HepG2 (cell line): ENCODE measurements at regions not wholly inside any gene's neighbourhood (a gene's known extent, or its start where the extent isn't known, plus 50 kb on each side); places are given as distances from the start of the nearest gene placed in this dataset.

Source experiments
- ATAC-seq: fragments of 200-7000 bp; cut with Tn5 transposase; 3 replicates; pipeline ENCODE4 v1.9.1; 2020; ENCODE audit warnings: mild to moderate bottlenecking, moderate library complexity
- BruUV-seq: library from RNA; stranded (reverse); fragments of 400-500 nt; replicated peaks from 2 replicates; lab custom pipeline; 2021; lab: Mats Ljungman, UMichigan
- CTCF ChIA-PET: fragments of 300-600 bp; formaldehyde crosslinking; extraction: SDS; loops from one replicate; lab custom pipeline; 2021; ENCODE audit warnings: low total read pairs, inconsistent platforms, low intra/inter-chr PET ratio; lab: Yijun Ruan, JAX
- POLR2A ChIA-PET: fragments of 350-600 bp; sonication (Branson Sonifier 250); formaldehyde crosslinking; loops from one replicate; lab custom pipeline; 2020; ENCODE audit warnings: antibody characterized with exemption, inconsistent platforms; lab: Yijun Ruan, JAX
- DNase-seq: peaks from one replicate; pipeline ENCODE4 v3.0.0-alpha.2; 2015; ENCODE audit warnings: low spot score
- FAIRE-seq: peaks from 3 replicates; lab custom pipeline; 2011; peaks lifted over from hg19 to GRCh38; lab: Jason Lieb, UNC
- H2AFZ ChIP-seq: one replicate; pipeline ENCODE4 v1.6.1; 2011; ENCODE audit warnings: low read length, inconsistent platforms
- H3K27ac ChIP-seq: fragments of 300-600 bp; 3 replicates; pipeline ENCODE4 v1.8.0; 2011; ENCODE audit warnings: mixed run types, mild to moderate bottlenecking, mixed read lengths, low read length, inconsistent platforms; ENCODE audit not compliant: insufficient read depth; ENCODE audit errors: extremely low read length
- H3K27me3 ChIP-seq, 2 experiments: fragments of 200-600 bp in 1 of 2; 2 replicates in 1 of 2; 3 replicates in 1 of 2; pipeline versions ENCODE4 v1.6.0 to v1.8.0; 2011; ENCODE audit warnings: low read length in 2 of 2, mild to moderate bottlenecking in 2 of 2, moderate library complexity in 2 of 2, inconsistent platforms in 1 of 2; ENCODE audit not compliant: insufficient read depth in 2 of 2, control insufficient read depth in 1 of 2
- H3K36me3 ChIP-seq, 2 experiments: fragments of 200-600 bp in 1 of 2; replicated peaks in 1 of 2; 2 replicates in 1 of 2; 3 replicates in 1 of 2; pipeline versions ENCODE4 v1.5.1 to v1.8.0; 2011; ENCODE audit warnings: low read length in 2 of 2, inconsistent platforms in 1 of 2; ENCODE audit not compliant: insufficient read depth in 2 of 2, control insufficient read depth in 1 of 2
- H3K4me1 ChIP-seq: 2 replicates; pipeline ENCODE4 v1.5.1; 2012; ENCODE audit warnings: low read length, inconsistent platforms; ENCODE audit not compliant: insufficient read depth
- H3K4me2 ChIP-seq: 2 replicates; pipeline ENCODE4 v1.6.0; 2011; ENCODE audit warnings: low read depth, low read length, inconsistent platforms
- H3K4me3 ChIP-seq, 3 experiments: fragments of 200-600 bp in 1 of 3; sonication (generic), shearing (Covaris generic) in 1 of 3; replicated peaks in 1 of 3; 2 replicates each; pipeline ENCODE4 v1.5.1; 2011 to 2016; ENCODE audit warnings: low read length in 3 of 3, inconsistent platforms in 2 of 3, low read depth in 2 of 3, mild to moderate bottlenecking in 2 of 3, control low read depth in 1 of 3, mixed read lengths in 1 of 3; ENCODE audit not compliant: insufficient read depth in 1 of 3
- H3K79me2 ChIP-seq: one replicate; pipeline ENCODE4 v1.6.1; 2011; ENCODE audit warnings: low read length, inconsistent platforms; ENCODE audit not compliant: insufficient read depth
- H3K9ac ChIP-seq: 2 replicates; pipeline ENCODE4 v1.6.0; 2011; ENCODE audit warnings: mild to moderate bottlenecking, low read depth, low read length, inconsistent platforms; ENCODE audit not compliant: insufficient read depth
- H3K9me3 ChIP-seq: 2 replicates; pipeline ENCODE4 v1.5.1; 2012; ENCODE audit warnings: mild to moderate bottlenecking, low read length
- H4K20me1 ChIP-seq: 2 replicates; pipeline ENCODE4 v1.6.0; 2011; ENCODE audit warnings: inconsistent platforms, mild to moderate bottlenecking, low read length, moderate library complexity; ENCODE audit not compliant: insufficient read depth
- ASH2L ChIP-seq: fragments of 300-600, 200-600 bp; sonication (generic); IDR thresholded peaks from 2 replicates; pipeline ENCODE4 v1.7.0; 2017; ENCODE audit warnings: low read depth, mild to moderate bottlenecking, moderate library complexity, mixed read lengths, low read length; ENCODE audit not compliant: insufficient read length
- FOXK2 ChIP-seq: fragments of 450-650 bp; IDR thresholded peaks from 2 replicates; pipeline ENCODE4 v1.6.1; 2016
- KDM1A ChIP-seq: IDR thresholded peaks from 2 replicates; pipeline ENCODE4 v1.6.1; 2016; ENCODE audit warnings: missing compliant biosample characterization
- MED8 ChIP-seq: sonication (generic); formaldehyde crosslinking; IDR thresholded peaks from 2 replicates; pipeline ENCODE4 v1.8.1; 2023; ENCODE audit warnings: mild to moderate bottlenecking, missing genetic modification reagents; ENCODE audit not compliant: insufficient replicate concordance
- MEIS2 ChIP-seq: sonication (generic); formaldehyde crosslinking; IDR thresholded peaks from 2 replicates; pipeline ENCODE4 v1.9.0; 2021; ENCODE audit warnings: mild to moderate bottlenecking, missing genetic modification reagents
- SOX13 ChIP-seq, 3 experiments: fragments of 450-650 bp in 1 of 3; sonication (generic) in 1 of 3; formaldehyde crosslinking in 1 of 3; IDR thresholded peaks in 2 of 3; conservative IDR thresholded peaks in 1 of 3; 2 replicates each; pipeline versions ENCODE4 v1.5.0 to v1.6.1; 2016 to 2020; ENCODE audit warnings: antibody characterized with exemption in 1 of 3, mild to moderate bottlenecking in 1 of 3, missing compliant biosample characterization in 1 of 3, missing genetic modification reagents in 1 of 3, moderate library complexity in 1 of 3
- ZNF160 ChIP-seq: sonication (generic); formaldehyde crosslinking; IDR thresholded peaks from 2 replicates; pipeline ENCODE4 v1.8.0; 2022; ENCODE audit warnings: mild to moderate bottlenecking, inconsistent platforms, missing genetic modification reagents
- ZNF788 ChIP-seq: sonication (generic); formaldehyde crosslinking; IDR thresholded peaks from 2 replicates; pipeline ENCODE4 v1.5.0; 2020; ENCODE audit warnings: mild to moderate bottlenecking, missing genetic modification reagents, borderline replicate concordance
- ZNF839 ChIP-seq: sonication (generic); formaldehyde crosslinking; IDR thresholded peaks from 2 replicates; pipeline ENCODE4 v1.4.0; 2020; ENCODE audit warnings: missing genetic modification reagents, mild to moderate bottlenecking, borderline replicate concordance
- WGBS: methylation state at CpG from one replicate; pipeline ENCODE4 v1.1.6; 2017; ENCODE audit warnings: low lambda C conversion rate; 5-methylcytosine and 5-hydroxymethylcytosine counted together
- in situ Hi-C: cut with HindIII; loops from 2 replicates; pipeline ENCODE4 v1.10.0; 2017; ENCODE audit warnings: low pct_unique_long_range_greater_than_20kb; ENCODE audit not compliant: extremely low pct_ligation_motif_present
- intact Hi-C: fragments of 100-400 bp; cut with micrococcal nuclease; formaldehyde crosslinking; loops from one replicate; pipeline ENCODE4 v1.10.0; 2022; ENCODE audit not compliant: unreplicated experiment
- TF ChIP-seq, protein P1 (sequence below): sonication (generic); formaldehyde crosslinking; IDR thresholded peaks from 2 replicates; pipeline ENCODE4 v1.9.0; 2021; ENCODE audit warnings: missing genetic modification reagents, mild to moderate bottlenecking, borderline replicate concordance
- TF ChIP-seq, protein P2 (sequence below): sonication (generic); formaldehyde crosslinking; IDR thresholded peaks from 2 replicates; pipeline ENCODE4 v1.5.0; 2020; ENCODE audit warnings: mild to moderate bottlenecking, missing genetic modification reagents
- TF ChIP-seq, protein P3 (sequence below): sonication (generic); formaldehyde crosslinking; IDR thresholded peaks from 2 replicates; pipeline ENCODE4 v1.4.0; 2020; ENCODE audit warnings: missing genetic modification reagents

DNA sequence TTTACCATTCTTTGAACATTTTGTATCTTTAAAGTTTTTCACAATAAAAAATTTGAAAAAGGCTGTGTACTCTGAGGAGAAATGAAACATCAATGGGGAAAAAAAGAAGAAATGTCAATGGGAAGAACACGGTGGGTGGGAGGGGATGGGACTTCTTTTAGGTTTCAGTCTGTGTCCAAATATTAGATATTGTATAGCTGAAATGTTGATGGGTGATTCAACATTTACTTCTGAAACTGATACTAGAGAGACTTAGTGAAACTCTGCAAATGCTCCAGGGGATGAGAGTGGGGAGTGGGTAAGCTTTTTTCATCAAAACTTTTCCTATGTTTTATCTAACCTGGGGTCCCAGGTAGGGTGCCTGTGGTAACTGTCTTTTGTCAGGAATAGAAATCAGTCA, 311.9 kb downstream of the MAN2A1 start:
- no peak for DNase-seq
- Histone ChIP-seq H3K27me3 (no peaks in the 10 kb centered on the region), H3K4me1 (peaks cover 48% of the 10 kb centered on the region), H3K36me3 (no peaks in the 10 kb centered on the region), H3K9ac (no peak overlapping the region), H4K20me1 (no peaks in the 10 kb centered on the region), H3K27ac (no peak overlapping the region), H2AFZ (no peak overlapping the region), H3K4me2 (no peak overlapping the region), H3K79me2 (no peaks in the 10 kb centered on the region), H3K4me3 (no peak overlapping the region), H3K9me3 (no peaks in the 10 kb centered on the region)
- intact Hi-C loops (no loop called here), in situ Hi-C loops (loop anchor here (5.0 kb wide), 1 partner anchor 309 kb away; no protein-coding TSS in a partner anchor)
- ChIA-PET CTCF (no interaction called here), POLR2A (no interaction called here)
- no peak for FAIRE-seq
- no peak for ATAC-seq
- TF ChIP-seq MEIS2 (CRISPR knock-in tag) (no peak), ZNF160 (CRISPR knock-in tag) (no peak)
- WGBS = 85% methylated on average over 1 of the region's 1 CpG
- no TSS peak for BruUV-seq

DNA sequence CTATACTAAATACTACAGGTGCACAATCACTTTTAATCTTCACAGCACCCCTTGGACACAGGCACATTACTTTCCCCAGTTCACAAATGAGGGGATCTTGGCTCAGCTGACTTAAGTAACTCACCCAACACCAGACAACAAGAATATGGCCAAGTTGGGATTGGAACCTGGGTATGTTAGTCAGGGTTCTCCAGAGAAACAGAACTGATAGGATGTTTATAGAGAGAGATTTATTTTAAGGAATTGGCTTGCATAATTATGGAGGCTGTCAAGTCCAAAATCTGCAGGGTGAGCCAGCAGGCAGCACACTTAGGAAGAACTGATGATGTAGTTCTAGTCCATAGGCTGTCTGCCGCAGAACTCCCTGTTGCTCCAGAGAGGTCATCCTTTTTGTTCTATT, 312.9 kb downstream of the MAN2A1 start:
- no peaks in the 10 kb centered on the region for H3K36me3 ChIP-seq
- H4K20me1 ChIP-seq = no peaks in the 10 kb centered on the region
- no peak overlapping the region for H3K4me2 ChIP-seq
- WGBS = 100% methylated on average over 1 of the region's 1 CpG
- H3K9ac ChIP-seq = no peak overlapping the region
- H3K27ac ChIP-seq = no peak overlapping the region
- in situ Hi-C loops = loop anchor here (5.0 kb wide), 1 partner anchor 310 kb away; no protein-coding TSS in a partner anchor
- no peaks in the 10 kb centered on the region for H3K79me2 ChIP-seq
- DNase-seq (no peak), ATAC-seq (no peak), FAIRE-seq (no peak)
- H3K27me3 ChIP-seq = no peaks in the 10 kb centered on the region
- intact Hi-C loops = no loop called here
- no TSS peak for BruUV-seq
- POLR2A ChIA-PET = no interaction called here
- H3K4me1 ChIP-seq = peaks cover 48% of the 10 kb centered on the region
- CTCF ChIA-PET = no interaction called here
- no peak overlapping the region for H3K4me3 ChIP-seq
- no peak for TF ChIP-seq ZNF788 (CRISPR knock-in tag)
- TF ChIP-seq SOX13 (IDR thresholded peaks at IDR 0.05) = no peak
- no peak for TF ChIP-seq SOX13 (CRISPR knock-in tag; conservative IDR thresholded peaks at IDR 0.05 in 1 of 2, IDR thresholded peaks at IDR 0.05 in 1 of 2)
- no peak for TF ChIP-seq MED8
- TF ChIP-seq, protein P1, sequence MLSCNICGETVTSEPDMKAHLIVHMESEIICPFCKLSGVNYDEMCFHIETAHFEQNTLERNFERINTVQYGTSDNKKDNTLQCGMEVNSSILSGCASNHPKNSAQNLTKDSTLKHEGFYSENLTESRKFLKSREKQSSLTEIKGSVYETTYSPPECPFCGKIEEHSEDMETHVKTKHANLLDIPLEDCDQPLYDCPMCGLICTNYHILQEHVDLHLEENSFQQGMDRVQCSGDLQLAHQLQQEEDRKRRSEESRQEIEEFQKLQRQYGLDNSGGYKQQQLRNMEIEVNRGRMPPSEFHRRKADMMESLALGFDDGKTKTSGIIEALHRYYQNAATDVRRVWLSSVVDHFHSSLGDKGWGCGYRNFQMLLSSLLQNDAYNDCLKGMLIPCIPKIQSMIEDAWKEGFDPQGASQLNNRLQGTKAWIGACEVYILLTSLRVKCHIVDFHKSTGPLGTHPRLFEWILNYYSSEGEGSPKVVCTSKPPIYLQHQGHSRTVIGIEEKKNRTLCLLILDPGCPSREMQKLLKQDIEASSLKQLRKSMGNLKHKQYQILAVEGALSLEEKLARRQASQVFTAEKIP = no peak
- TF ChIP-seq, protein P2, sequence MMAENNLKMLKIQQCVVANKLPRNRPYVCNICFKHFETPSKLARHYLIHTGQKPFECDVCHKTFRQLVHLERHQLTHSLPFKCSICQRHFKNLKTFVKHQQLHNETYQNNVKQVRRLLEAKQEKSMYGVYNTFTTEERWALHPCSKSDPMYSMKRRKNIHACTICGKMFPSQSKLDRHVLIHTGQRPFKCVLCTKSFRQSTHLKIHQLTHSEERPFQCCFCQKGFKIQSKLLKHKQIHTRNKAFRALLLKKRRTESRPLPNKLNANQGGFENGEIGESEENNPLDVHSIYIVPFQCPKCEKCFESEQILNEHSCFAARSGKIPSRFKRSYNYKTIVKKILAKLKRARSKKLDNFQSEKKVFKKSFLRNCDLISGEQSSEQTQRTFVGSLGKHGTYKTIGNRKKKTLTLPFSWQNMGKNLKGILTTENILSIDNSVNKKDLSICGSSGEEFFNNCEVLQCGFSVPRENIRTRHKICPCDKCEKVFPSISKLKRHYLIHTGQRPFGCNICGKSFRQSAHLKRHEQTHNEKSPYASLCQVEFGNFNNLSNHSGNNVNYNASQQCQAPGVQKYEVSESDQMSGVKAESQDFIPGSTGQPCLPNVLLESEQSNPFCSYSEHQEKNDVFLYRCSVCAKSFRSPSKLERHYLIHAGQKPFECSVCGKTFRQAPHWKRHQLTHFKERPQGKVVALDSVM (CRISPR knock-in tag) = no peak
- no peak for TF ChIP-seq ASH2L
- TF ChIP-seq, protein P3, sequence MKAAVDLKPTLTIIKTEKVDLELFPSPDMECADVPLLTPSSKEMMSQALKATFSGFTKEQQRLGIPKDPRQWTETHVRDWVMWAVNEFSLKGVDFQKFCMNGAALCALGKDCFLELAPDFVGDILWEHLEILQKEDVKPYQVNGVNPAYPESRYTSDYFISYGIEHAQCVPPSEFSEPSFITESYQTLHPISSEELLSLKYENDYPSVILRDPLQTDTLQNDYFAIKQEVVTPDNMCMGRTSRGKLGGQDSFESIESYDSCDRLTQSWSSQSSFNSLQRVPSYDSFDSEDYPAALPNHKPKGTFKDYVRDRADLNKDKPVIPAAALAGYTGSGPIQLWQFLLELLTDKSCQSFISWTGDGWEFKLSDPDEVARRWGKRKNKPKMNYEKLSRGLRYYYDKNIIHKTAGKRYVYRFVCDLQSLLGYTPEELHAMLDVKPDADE (CRISPR knock-in tag) = no peak
- TF ChIP-seq FOXK2 = no peak
- TF ChIP-seq KDM1A (CRISPR knock-in tag) = no peak
- TF ChIP-seq ZNF839 (CRISPR knock-in tag) = no peak
- H3K9me3 ChIP-seq = no peaks in the 10 kb centered on the region
- H2AFZ ChIP-seq = no peak overlapping the region
